Stomach (tissue), 4 donors: ENCODE measurements at regions not wholly inside any gene's neighbourhood (a gene's known extent, or its start where the extent isn't known, plus 50 kb on each side); places are given as distances from the start of the nearest gene placed in this dataset.

Experiments
- POLR2A ChIP-seq, 4 donors: fragments of 450-650 bp; IDR thresholded peaks; one replicate each; pipeline ENCODE4 v1.6.1; 2016; ENCODE audit warnings: antibody characterized with exemption in 4 of 4, control low read depth in 2 of 4, mild to moderate bottlenecking in 1 of 4, moderate library complexity in 1 of 4
- TF ChIP-seq, protein P1 (sequence below), 7 experiments: fragments of 450-650 bp in 4 of 7; fragments of 200-600 bp in 3 of 7; sonication (generic) in 3 of 7; IDR thresholded peaks; one replicate each; pipeline ENCODE4 v1.5.1; 2016 to 2019; ENCODE audit warnings: antibody characterized with exemption in 7 of 7, control low read depth in 2 of 7, mild to moderate bottlenecking in 1 of 7

DNA sequence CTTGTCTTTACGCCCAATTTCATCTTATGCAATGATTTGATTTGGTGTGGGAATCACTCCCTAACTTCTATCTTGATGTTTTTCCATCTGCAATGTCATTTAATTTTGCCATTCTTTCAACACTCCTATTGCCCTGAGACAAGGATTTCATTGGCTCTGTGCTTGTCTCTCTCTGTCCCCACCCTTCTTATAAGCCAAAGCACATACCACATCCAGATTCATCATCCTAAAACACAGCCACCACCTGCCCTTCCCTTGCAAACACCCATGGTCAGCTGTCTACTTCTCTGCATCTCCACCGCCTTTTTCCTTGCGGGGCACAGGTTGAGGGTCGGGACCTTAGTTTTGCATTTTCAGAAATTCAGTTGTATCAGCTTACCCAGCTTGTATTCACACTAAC is 225.8 kb upstream of the SOX21 start:
- TF ChIP-seq, protein P1, sequence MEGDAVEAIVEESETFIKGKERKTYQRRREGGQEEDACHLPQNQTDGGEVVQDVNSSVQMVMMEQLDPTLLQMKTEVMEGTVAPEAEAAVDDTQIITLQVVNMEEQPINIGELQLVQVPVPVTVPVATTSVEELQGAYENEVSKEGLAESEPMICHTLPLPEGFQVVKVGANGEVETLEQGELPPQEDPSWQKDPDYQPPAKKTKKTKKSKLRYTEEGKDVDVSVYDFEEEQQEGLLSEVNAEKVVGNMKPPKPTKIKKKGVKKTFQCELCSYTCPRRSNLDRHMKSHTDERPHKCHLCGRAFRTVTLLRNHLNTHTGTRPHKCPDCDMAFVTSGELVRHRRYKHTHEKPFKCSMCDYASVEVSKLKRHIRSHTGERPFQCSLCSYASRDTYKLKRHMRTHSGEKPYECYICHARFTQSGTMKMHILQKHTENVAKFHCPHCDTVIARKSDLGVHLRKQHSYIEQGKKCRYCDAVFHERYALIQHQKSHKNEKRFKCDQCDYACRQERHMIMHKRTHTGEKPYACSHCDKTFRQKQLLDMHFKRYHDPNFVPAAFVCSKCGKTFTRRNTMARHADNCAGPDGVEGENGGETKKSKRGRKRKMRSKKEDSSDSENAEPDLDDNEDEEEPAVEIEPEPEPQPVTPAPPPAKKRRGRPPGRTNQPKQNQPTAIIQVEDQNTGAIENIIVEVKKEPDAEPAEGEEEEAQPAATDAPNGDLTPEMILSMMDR (IDR thresholded peaks at IDR 0.05): no peak
- no peak for TF ChIP-seq POLR2A (IDR thresholded peaks at IDR 0.05)
